HepG2 (cell line): ENCODE measurements at regions not wholly inside any gene's neighbourhood (a gene's known extent, or its start where the extent isn't known, plus 50 kb on each side); places are given as distances from the start of the nearest gene placed in this dataset.

Source experiments
- ATAC-seq: fragments of 200-7000 bp; cut with Tn5 transposase; 3 replicates; pipeline ENCODE4 v1.9.1; 2020; ENCODE audit warnings: mild to moderate bottlenecking, moderate library complexity
- BruUV-seq: library from RNA; stranded (reverse); fragments of 400-500 nt; replicated peaks from 2 replicates; lab custom pipeline; 2021; lab: Mats Ljungman, UMichigan
- CTCF ChIA-PET: fragments of 300-600 bp; formaldehyde crosslinking; extraction: SDS; loops from one replicate; lab custom pipeline; 2021; ENCODE audit warnings: low total read pairs, inconsistent platforms, low intra/inter-chr PET ratio; lab: Yijun Ruan, JAX
- POLR2A ChIA-PET: fragments of 350-600 bp; sonication (Branson Sonifier 250); formaldehyde crosslinking; loops from one replicate; lab custom pipeline; 2020; ENCODE audit warnings: antibody characterized with exemption, inconsistent platforms; lab: Yijun Ruan, JAX
- DNase-seq: peaks from one replicate; pipeline ENCODE4 v3.0.0-alpha.2; 2015; ENCODE audit warnings: low spot score
- FAIRE-seq: peaks from 3 replicates; lab custom pipeline; 2011; peaks lifted over from hg19 to GRCh38; lab: Jason Lieb, UNC
- H2AFZ ChIP-seq: one replicate; pipeline ENCODE4 v1.6.1; 2011; ENCODE audit warnings: low read length, inconsistent platforms
- H3K27ac ChIP-seq: fragments of 300-600 bp; 3 replicates; pipeline ENCODE4 v1.8.0; 2011; ENCODE audit warnings: mixed run types, mild to moderate bottlenecking, mixed read lengths, low read length, inconsistent platforms; ENCODE audit not compliant: insufficient read depth; ENCODE audit errors: extremely low read length
- H3K27me3 ChIP-seq, 2 experiments: fragments of 200-600 bp in 1 of 2; 2 replicates in 1 of 2; 3 replicates in 1 of 2; pipeline versions ENCODE4 v1.6.0 to v1.8.0; 2011; ENCODE audit warnings: low read length in 2 of 2, mild to moderate bottlenecking in 2 of 2, moderate library complexity in 2 of 2, inconsistent platforms in 1 of 2; ENCODE audit not compliant: insufficient read depth in 2 of 2, control insufficient read depth in 1 of 2
- H3K36me3 ChIP-seq, 2 experiments: fragments of 200-600 bp in 1 of 2; replicated peaks in 1 of 2; 2 replicates in 1 of 2; 3 replicates in 1 of 2; pipeline versions ENCODE4 v1.5.1 to v1.8.0; 2011; ENCODE audit warnings: low read length in 2 of 2, inconsistent platforms in 1 of 2; ENCODE audit not compliant: insufficient read depth in 2 of 2, control insufficient read depth in 1 of 2
- H3K4me1 ChIP-seq: 2 replicates; pipeline ENCODE4 v1.5.1; 2012; ENCODE audit warnings: low read length, inconsistent platforms; ENCODE audit not compliant: insufficient read depth
- H3K4me2 ChIP-seq: 2 replicates; pipeline ENCODE4 v1.6.0; 2011; ENCODE audit warnings: low read depth, low read length, inconsistent platforms
- H3K4me3 ChIP-seq, 3 experiments: fragments of 200-600 bp in 1 of 3; sonication (generic), shearing (Covaris generic) in 1 of 3; replicated peaks in 1 of 3; 2 replicates each; pipeline ENCODE4 v1.5.1; 2011 to 2016; ENCODE audit warnings: low read length in 3 of 3, inconsistent platforms in 2 of 3, low read depth in 2 of 3, mild to moderate bottlenecking in 2 of 3, control low read depth in 1 of 3, mixed read lengths in 1 of 3; ENCODE audit not compliant: insufficient read depth in 1 of 3
- H3K79me2 ChIP-seq: one replicate; pipeline ENCODE4 v1.6.1; 2011; ENCODE audit warnings: low read length, inconsistent platforms; ENCODE audit not compliant: insufficient read depth
- H3K9ac ChIP-seq: 2 replicates; pipeline ENCODE4 v1.6.0; 2011; ENCODE audit warnings: mild to moderate bottlenecking, low read depth, low read length, inconsistent platforms; ENCODE audit not compliant: insufficient read depth
- H3K9me3 ChIP-seq: 2 replicates; pipeline ENCODE4 v1.5.1; 2012; ENCODE audit warnings: mild to moderate bottlenecking, low read length
- H4K20me1 ChIP-seq: 2 replicates; pipeline ENCODE4 v1.6.0; 2011; ENCODE audit warnings: inconsistent platforms, mild to moderate bottlenecking, low read length, moderate library complexity; ENCODE audit not compliant: insufficient read depth
- CEBPB ChIP-seq: IDR thresholded peaks from 2 replicates; pipeline ENCODE4 v1.6.1; 2011; ENCODE audit warnings: low read depth, low read length, improper control_type of control experiment, borderline replicate concordance
- DR1 ChIP-seq: sonication (generic); formaldehyde crosslinking; IDR thresholded peaks from 2 replicates; pipeline ENCODE4 v1.8.0; 2021; ENCODE audit warnings: mild to moderate bottlenecking, missing genetic modification reagents, inconsistent platforms
- FIP1L1 ChIP-seq: fragments of 200-400 bp; formaldehyde crosslinking; IDR thresholded peaks from 2 replicates; pipeline ENCODE4 v1.6.1; 2018; ENCODE audit warnings: low read depth, mild to moderate bottlenecking, low read length, moderate library complexity, borderline replicate concordance; ENCODE audit not compliant: insufficient read depth
- FOXP1 ChIP-seq, 2 experiments: fragments of 450-650 bp in 1 of 2; IDR thresholded peaks; 2 replicates each; pipeline ENCODE4 v1.6.1; 2017 to 2018; ENCODE audit warnings: antibody characterized with exemption in 1 of 2
- KDM5B ChIP-seq: sonication (generic); formaldehyde crosslinking; IDR thresholded peaks from 2 replicates; pipeline ENCODE4 v1.4.0; 2020; ENCODE audit warnings: missing genetic modification reagents, mild to moderate bottlenecking, borderline replicate concordance
- LCORL ChIP-seq, 2 experiments: fragments of 450-650 bp in 1 of 2; sonication (generic) in 1 of 2; formaldehyde crosslinking in 1 of 2; IDR thresholded peaks; 2 replicates each; pipeline versions ENCODE4 v1.5.0 to v1.6.1; 2017 to 2020; ENCODE audit warnings: antibody characterized with exemption in 1 of 2, missing genetic modification reagents in 1 of 2
- SMAD3 ChIP-seq: sonication (generic); formaldehyde crosslinking; IDR thresholded peaks from 2 replicates; pipeline ENCODE4 v1.4.0; 2020; ENCODE audit warnings: missing genetic modification reagents
- ZNF337 ChIP-seq: sonication (generic); formaldehyde crosslinking; IDR thresholded peaks from 2 replicates; pipeline ENCODE4 v1.5.1; 2020; ENCODE audit warnings: missing genetic modification reagents, low read depth, mild to moderate bottlenecking, borderline replicate concordance
- WGBS: methylation state at CpG from one replicate; pipeline ENCODE4 v1.1.6; 2017; ENCODE audit warnings: low lambda C conversion rate; 5-methylcytosine and 5-hydroxymethylcytosine counted together
- in situ Hi-C: cut with HindIII; loops from 2 replicates; pipeline ENCODE4 v1.10.0; 2017; ENCODE audit warnings: low pct_unique_long_range_greater_than_20kb; ENCODE audit not compliant: extremely low pct_ligation_motif_present
- intact Hi-C: fragments of 100-400 bp; cut with micrococcal nuclease; formaldehyde crosslinking; loops from one replicate; pipeline ENCODE4 v1.10.0; 2022; ENCODE audit not compliant: unreplicated experiment
- TF ChIP-seq, protein P1 (sequence below): sonication (generic); formaldehyde crosslinking; IDR thresholded peaks from 2 replicates; pipeline ENCODE4 v1.8.0; 2022; ENCODE audit warnings: mild to moderate bottlenecking, missing genetic modification reagents

DNA sequence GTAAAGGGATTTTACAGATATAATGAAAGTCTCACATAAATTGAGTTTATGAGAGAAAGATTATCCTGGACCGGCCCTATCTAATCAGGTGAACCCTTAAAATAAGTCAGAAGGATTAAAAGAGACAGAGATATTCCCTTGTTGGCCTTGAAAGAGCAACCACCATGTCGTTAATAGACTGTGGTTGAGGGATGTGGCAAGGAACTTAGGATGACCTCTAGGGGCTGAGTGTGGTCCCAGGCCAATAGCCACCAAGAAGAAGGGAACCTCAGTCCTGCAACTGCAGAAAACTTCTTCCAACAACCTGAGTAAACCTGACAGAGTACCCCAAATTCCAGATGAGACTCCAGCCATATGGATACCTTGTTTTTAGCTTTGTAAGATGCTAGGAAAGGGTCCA, 121.5 kb downstream of the POLR1F start:
- H3K27me3 ChIP-seq = no peaks in the 10 kb centered on the region
- no peaks in the 10 kb centered on the region for H4K20me1 ChIP-seq
- no peaks in the 10 kb centered on the region for H3K4me1 ChIP-seq
- no peaks in the 10 kb centered on the region for H3K36me3 ChIP-seq
- no peak overlapping the region for H2AFZ ChIP-seq
- ChIA-PET POLR2A (no interaction called here), CTCF (no interaction called here)
- in situ Hi-C loops = no loop called here
- no peak overlapping the region for H3K9ac ChIP-seq
- H3K79me2 ChIP-seq = no peaks in the 10 kb centered on the region
- WGBS = 0% methylated on average over 2 of the region's 2 CpGs
- H3K27ac ChIP-seq = no peak overlapping the region
- no peak overlapping the region for H3K4me2 ChIP-seq
- TF ChIP-seq DR1 (CRISPR knock-in tag) (no peak), ZNF337 (no peak), LCORL (IDR thresholded peaks at IDR 0.05) (no peak), LCORL (CRISPR knock-in tag; IDR thresholded peaks at IDR 0.05) (no peak), KDM5B (no peak)
- TF ChIP-seq, protein P1, sequence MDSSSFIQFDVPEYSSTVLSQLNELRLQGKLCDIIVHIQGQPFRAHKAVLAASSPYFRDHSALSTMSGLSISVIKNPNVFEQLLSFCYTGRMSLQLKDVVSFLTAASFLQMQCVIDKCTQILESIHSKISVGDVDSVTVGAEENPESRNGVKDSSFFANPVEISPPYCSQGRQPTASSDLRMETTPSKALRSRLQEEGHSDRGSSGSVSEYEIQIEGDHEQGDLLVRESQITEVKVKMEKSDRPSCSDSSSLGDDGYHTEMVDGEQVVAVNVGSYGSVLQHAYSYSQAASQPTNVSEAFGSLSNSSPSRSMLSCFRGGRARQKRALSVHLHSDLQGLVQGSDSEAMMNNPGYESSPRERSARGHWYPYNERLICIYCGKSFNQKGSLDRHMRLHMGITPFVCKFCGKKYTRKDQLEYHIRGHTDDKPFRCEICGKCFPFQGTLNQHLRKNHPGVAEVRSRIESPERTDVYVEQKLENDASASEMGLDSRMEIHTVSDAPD = no peak
- peaks cover 75% of the 10 kb centered on the region for H3K9me3 ChIP-seq
- H3K4me3 ChIP-seq = no peak overlapping the region
- ATAC-seq = no peak
- intact Hi-C loops = no loop called here
- DNase-seq = no peak
- FAIRE-seq = no peak
- BruUV-seq = no TSS peak

DNA sequence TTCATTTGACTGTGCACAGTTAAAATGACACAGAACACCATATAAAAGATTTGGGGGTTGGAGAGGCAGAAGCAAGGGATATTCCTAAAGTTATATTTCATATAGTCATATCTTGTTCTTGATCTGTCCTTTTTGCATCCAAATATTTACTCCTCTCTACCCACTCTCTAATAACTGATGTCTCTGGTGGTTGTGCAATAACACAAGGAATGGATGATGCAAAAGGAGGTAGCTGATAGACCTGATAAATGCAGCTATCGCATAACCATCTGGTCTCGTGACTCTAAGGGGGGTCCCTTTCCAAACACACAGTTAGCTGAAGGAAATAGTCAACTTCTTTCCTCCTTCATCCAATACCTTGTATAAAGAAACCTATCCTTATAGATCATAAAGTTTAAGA, 123.1 kb downstream of the POLR1F start:
- H3K4me1 ChIP-seq = no peaks in the 10 kb centered on the region
- no peaks in the 10 kb centered on the region for H3K79me2 ChIP-seq
- no peak overlapping the region for H3K9ac ChIP-seq
- no peak for DNase-seq
- CTCF ChIA-PET = no interaction called here
- H3K36me3 ChIP-seq = no peaks in the 10 kb centered on the region
- no peak overlapping the region for H3K4me2 ChIP-seq
- in situ Hi-C loops = no loop called here
- WGBS = 7% methylated on average over 2 of the region's 2 CpGs
- no peak overlapping the region for H3K4me3 ChIP-seq
- H3K27ac ChIP-seq = no peak overlapping the region
- TF ChIP-seq FIP1L1 (no peak), SMAD3 (CRISPR knock-in tag) (no peak), FOXP1 (IDR thresholded peaks at IDR 0.05) (no peak), FOXP1 (CRISPR knock-in tag; IDR thresholded peaks at IDR 0.05) (no peak), CEBPB (peak; percentile 17; the same call in 1 of the 2 replicates)
- TF ChIP-seq, all 625 proteins: peak for 1
- no peaks in the 10 kb centered on the region for H3K27me3 ChIP-seq
- H2AFZ ChIP-seq = no peak overlapping the region
- POLR2A ChIA-PET = no interaction called here
- no peaks in the 10 kb centered on the region for H4K20me1 ChIP-seq
- FAIRE-seq = no peak
- peaks cover 72% of the 10 kb centered on the region for H3K9me3 ChIP-seq
- BruUV-seq = no TSS peak
- ATAC-seq = no peak
- intact Hi-C loops = no loop called here
